ENCODE measurements at regions not wholly inside any gene's neighbourhood (a gene's known extent, or its start where the extent isn't known, plus 50 kb on each side); places are given as distances from the start of the nearest gene placed in this dataset.

GRCh38 chr3:66740260-66740659 lies 239.4 kb upstream of the LRIG1 start:
- TF ChIP-seq EZH2 (IDR thresholded peaks at IDR 0.05; ENCODE audit: borderline replicate concordance, low read depth, low read length, severe bottlenecking) (no peak), CTCF (IDR thresholded peaks at IDR 0.05; ENCODE audit: extremely low read depth in 1 of 2, insufficient read depth in 1 of 2, low read depth in 1 of 2, low read length in 2 of 2) (no peak)

Data from endothelial cell of umbilical vein (primary cell).